OCI-LY1 (cell line): ENCODE measurements at regions not wholly inside any gene's neighbourhood (a gene's known extent, or its start where the extent isn't known, plus 50 kb on each side); places are given as distances from the start of the nearest gene placed in this dataset.

Experiments
- CTCF ChIP-seq: fragments of 200-600 bp; sonication (generic), shearing (Covaris generic); IDR thresholded peaks from 2 replicates; pipeline ENCODE4 v1.5.1; 2017; ENCODE audit warnings: mild to moderate bottlenecking, antibody characterized with exemption, low read length, moderate library complexity, mixed read lengths
- EZH2 ChIP-seq: fragments of 200-600 bp; sonication (generic), shearing (Covaris generic); IDR thresholded peaks from 2 replicates; pipeline ENCODE4 v1.8.0; 2017; ENCODE audit warnings: borderline replicate concordance, mixed run types, mild to moderate bottlenecking, antibody characterized with exemption, low read length, moderate library complexity, mixed read lengths

DNA sequence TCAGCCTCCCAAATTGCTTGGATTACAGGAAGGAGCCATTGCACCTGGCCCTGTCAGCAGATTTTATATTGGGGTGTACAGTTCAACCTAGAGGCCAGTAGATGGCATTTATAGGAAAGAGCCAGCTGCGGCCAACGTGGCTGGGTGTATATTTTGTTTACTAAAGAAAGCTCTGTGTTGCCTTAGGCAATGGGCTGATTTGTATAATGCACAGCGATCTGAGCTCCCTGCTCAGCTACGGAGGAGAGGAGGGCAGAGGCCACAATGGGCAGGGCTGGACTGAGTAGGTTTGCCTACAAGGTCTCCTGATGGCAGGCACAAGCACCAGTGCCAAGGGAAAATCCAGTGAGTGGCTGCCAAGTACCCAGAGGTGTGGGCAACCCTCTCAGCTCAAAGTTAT is 282.4 kb downstream of the ARPP21 start:
- no peak for TF ChIP-seq CTCF
- no peak for TF ChIP-seq EZH2
